ENCODE measurements at regions not wholly inside any gene's neighbourhood (a gene's known extent, or its start where the extent isn't known, plus 50 kb on each side); places are given as distances from the start of the nearest gene placed in this dataset.
A peak's percentile ranks its signal among the peaks of the same experiment; 100 is the strongest.

DNA sequence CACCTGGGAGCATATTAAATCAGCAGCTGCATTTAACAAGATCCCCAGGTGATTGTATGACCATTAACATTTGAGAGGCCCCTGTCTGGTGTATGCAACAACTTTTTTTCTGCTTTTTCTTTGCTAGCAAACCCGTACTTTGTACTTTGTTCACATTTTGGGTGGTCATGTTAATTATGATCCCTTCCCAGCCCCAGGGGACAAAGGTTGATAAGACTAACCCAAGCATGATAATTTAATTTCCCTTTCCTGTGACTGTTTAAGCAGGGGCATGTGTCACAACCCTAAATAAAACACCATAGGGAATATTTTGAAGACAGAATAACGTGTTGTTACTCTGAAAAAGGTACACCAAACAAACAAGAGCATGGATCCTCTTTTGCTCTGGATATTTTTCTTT lies 332.0 kb downstream of the PCDH18 start:
- TF ChIP-seq, protein P1, sequence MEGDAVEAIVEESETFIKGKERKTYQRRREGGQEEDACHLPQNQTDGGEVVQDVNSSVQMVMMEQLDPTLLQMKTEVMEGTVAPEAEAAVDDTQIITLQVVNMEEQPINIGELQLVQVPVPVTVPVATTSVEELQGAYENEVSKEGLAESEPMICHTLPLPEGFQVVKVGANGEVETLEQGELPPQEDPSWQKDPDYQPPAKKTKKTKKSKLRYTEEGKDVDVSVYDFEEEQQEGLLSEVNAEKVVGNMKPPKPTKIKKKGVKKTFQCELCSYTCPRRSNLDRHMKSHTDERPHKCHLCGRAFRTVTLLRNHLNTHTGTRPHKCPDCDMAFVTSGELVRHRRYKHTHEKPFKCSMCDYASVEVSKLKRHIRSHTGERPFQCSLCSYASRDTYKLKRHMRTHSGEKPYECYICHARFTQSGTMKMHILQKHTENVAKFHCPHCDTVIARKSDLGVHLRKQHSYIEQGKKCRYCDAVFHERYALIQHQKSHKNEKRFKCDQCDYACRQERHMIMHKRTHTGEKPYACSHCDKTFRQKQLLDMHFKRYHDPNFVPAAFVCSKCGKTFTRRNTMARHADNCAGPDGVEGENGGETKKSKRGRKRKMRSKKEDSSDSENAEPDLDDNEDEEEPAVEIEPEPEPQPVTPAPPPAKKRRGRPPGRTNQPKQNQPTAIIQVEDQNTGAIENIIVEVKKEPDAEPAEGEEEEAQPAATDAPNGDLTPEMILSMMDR (conservative IDR thresholded peaks at IDR 0.05; ENCODE audit: low read depth, low read length) = no peak
- H3K4me3 ChIP-seq (ENCODE audit: low read length) = no peak overlapping the region
- no peak for DNase-seq (ENCODE audit: low read depth)

DNA sequence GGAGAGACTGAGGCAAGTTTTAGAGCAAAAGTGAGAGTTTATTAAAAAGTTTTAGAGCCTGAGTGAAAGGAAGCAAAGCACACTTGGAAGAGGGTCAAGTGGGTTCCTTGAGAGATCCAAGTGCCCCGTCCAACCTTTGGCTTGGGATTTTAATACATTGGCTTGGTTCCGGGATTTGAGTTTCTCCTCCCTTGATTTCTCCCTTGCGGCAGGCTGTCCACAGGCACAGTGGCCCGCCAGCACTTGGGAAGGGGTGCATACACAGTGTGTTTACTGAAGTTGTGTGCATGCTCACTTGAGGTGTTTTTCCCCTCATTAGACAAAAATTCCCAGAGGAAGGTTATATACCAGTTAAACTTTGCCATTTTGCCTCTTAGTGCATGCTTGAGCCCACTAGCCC lies 333.5 kb downstream of the PCDH18 start:
- TF ChIP-seq, protein P1 (conservative IDR thresholded peaks at IDR 0.05; ENCODE audit: low read depth, low read length) = no peak
- DNase-seq (ENCODE audit: low read depth) = no peak

DNA sequence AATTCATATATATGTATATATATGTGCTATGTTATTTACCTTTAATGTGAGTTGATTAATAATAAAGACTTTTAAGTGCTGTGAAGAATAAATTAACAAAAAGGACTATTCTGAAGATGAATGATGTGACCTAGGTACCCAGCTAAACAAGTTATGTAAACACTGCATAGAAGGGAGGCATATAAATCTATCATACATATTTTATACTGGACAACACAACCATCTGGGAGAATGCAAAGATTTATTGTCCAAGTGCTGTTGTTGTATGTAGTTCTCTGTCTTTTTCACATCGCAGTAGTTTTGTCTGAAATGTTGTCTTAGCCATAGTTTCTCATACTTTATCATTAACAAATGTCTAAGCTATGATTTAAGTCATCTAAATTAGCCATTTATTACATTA lies 337.6 kb downstream of the PCDH18 start:
- no peak overlapping the region for H3K4me3 ChIP-seq (ENCODE audit: low read length)
- DNase-seq (ENCODE audit: low read depth) = no peak
- TF ChIP-seq, protein P1 (conservative IDR thresholded peaks at IDR 0.05; ENCODE audit: low read depth, low read length) = no peak

More for the DNA sequence above, 333.5 kb downstream of the PCDH18 start:
- no peak overlapping the region for H3K4me3 ChIP-seq (ENCODE audit: low read length)

DNA sequence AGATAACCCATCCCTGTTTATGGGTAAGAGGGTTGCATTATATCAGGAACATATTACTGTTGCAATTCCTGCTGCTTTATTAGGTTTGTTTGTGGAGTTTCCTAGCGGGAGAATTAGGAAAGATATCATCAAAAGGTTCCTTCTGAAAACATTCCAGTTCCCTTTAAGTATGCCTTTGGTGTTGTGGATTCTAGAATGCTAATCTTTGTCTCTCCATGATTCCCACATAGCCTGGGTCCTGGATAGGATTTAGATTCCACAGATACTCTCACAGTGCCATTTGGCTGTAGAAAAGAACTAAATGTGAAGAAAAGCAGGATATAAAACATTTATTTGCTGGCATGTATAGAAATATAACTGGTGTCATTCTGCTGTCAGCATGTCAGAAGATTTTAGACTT lies 338.7 kb downstream of the PCDH18 start:
- no peak overlapping the region for H3K4me3 ChIP-seq (ENCODE audit: low read length)
- no peak for DNase-seq (ENCODE audit: low read depth)

DNA sequence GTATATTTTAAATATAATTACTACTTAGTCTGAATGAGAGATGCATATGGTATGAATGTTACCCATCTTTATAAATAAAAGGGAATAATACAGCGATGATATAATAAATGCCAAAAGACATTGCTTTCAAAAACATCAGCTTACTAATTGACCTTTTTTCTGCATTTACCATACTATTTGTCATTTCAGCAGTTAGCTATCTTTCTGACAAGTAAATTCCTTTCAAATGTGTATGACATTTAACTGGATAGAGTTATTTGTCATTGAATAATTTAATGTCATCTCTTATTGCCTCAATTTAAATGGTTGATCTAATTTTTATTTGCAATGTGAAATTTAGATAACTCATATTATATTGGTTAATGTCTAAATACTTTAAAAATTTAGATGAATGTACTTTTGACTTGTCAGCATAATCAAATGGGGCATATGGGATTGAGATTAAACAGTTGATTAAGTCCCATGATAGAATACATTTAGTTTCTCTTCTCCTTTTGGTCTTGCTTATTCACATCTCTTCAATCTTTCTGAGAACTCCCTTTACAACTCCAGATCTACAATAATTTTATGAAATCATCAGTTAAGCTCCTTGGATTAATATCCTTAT lies 350.9 kb downstream of the PCDH18 start:
- no peak for DNase-seq (ENCODE audit: low read depth)
- H3K4me3 ChIP-seq (ENCODE audit: low read length) = no peak overlapping the region
- TF ChIP-seq, protein P1 (conservative IDR thresholded peaks at IDR 0.05; ENCODE audit: low read depth, low read length) = no peak

More for the DNA sequence above, 338.7 kb downstream of the PCDH18 start:
- TF ChIP-seq, protein P1 (conservative IDR thresholded peaks at IDR 0.05; ENCODE audit: low read depth, low read length) = no peak

GRCh38 chr4:137180349-137180748 lies 351.9 kb downstream of the PCDH18 start:
- TF ChIP-seq, protein P1 (conservative IDR thresholded peaks at IDR 0.05; ENCODE audit: low read depth, low read length) = peak; percentile 7
- no peak for DNase-seq (ENCODE audit: low read depth)

GRCh38 chr4:137156807-137157206 lies 375.5 kb downstream of the PCDH18 start:
- DNase-seq (ENCODE audit: low read depth) = no peak
- TF ChIP-seq, protein P1 (conservative IDR thresholded peaks at IDR 0.05; ENCODE audit: low read depth, low read length) = no peak
- H3K4me3 ChIP-seq (ENCODE audit: low read length) = no peak overlapping the region

More at GRCh38 chr4:137180349-137180748, 351.9 kb downstream of the PCDH18 start:
- H3K4me3 ChIP-seq (ENCODE audit: low read length) = no peak overlapping the region
